H1 (cell line): ENCODE measurements at regions not wholly inside any gene's neighbourhood (a gene's known extent, or its start where the extent isn't known, plus 50 kb on each side); places are given as distances from the start of the nearest gene placed in this dataset.

ENCODE experiments used
- CTCF ChIA-PET: fragments of 300-600 bp; sonication (Branson Sonifier 250); formaldehyde crosslinking; loops from one replicate; lab custom pipeline; 2021; ENCODE audit not compliant: partially characterized antibody; lab: Charles Lee
- POLR2A ChIA-PET: fragments of 300-600 bp; sonication (Branson Sonifier 250); formaldehyde crosslinking; loops from one replicate; lab custom pipeline; 2021; ENCODE audit warnings: inconsistent platforms; ENCODE audit not compliant: partially characterized antibody; lab: Charles Lee
- DNase-seq, 2 experiments: peaks; one replicate each; pipeline versions ENCODE4 v3.0.0 to v3.0.0-alpha.2; 2010 to 2022; ENCODE audit warnings: low spot score in 2 of 2, low read depth in 1 of 2, mixed read lengths in 1 of 2
- FAIRE-seq: peaks from 2 replicates; lab custom pipeline; 2011; peaks lifted over from hg19 to GRCh38; lab: Jason Lieb, UNC
- H2AFZ ChIP-seq: 2 replicates; pipeline ENCODE4 v1.8.1; 2012; ENCODE audit warnings: low read length, inconsistent platforms
- H2AK5ac ChIP-seq: 2 replicates; pipeline ENCODE4 v1.6.1; 2013; ENCODE audit warnings: low read depth, low read length
- H2BK120ac ChIP-seq: replicated peaks from 2 replicates; pipeline ENCODE3; 2013; ENCODE audit warnings: low read depth, low read length, inconsistent platforms
- H2BK12ac ChIP-seq: 2 replicates; pipeline ENCODE4 v1.6.1; 2013; ENCODE audit warnings: low read depth, low read length
- H2BK15ac ChIP-seq: 2 replicates; pipeline ENCODE4 v1.6.1; 2013; ENCODE audit warnings: low read length
- H2BK20ac ChIP-seq: 2 replicates; pipeline ENCODE4 v1.6.1; 2013; ENCODE audit warnings: low read length
- H2BK5ac ChIP-seq: 2 replicates; pipeline ENCODE4 v1.6.1; 2013; ENCODE audit warnings: low read depth, low read length
- H3K14ac ChIP-seq: 2 replicates; pipeline ENCODE4 v1.6.1; 2013; ENCODE audit warnings: inconsistent platforms; ENCODE audit not compliant: insufficient read length
- H3K18ac ChIP-seq: 2 replicates; pipeline ENCODE4 v1.6.1; 2013; ENCODE audit warnings: low read length; ENCODE audit errors: extremely low read depth
- H3K23ac ChIP-seq: 2 replicates; pipeline ENCODE4 v1.6.1; 2013; ENCODE audit warnings: inconsistent platforms; ENCODE audit not compliant: insufficient read length
- H3K23me2 ChIP-seq: 2 replicates; pipeline ENCODE4 v1.6.1; 2013; ENCODE audit warnings: low read depth, low read length
- H3K27ac ChIP-seq: 2 replicates; pipeline ENCODE4 v1.6.1; 2011; ENCODE audit warnings: low read depth, low read length, inconsistent platforms
- H3K27me3 ChIP-seq, 4 experiments: replicated peaks in 1 of 4; 1 replicate in 1 of 4; 2 replicates in 3 of 4; pipeline versions ENCODE4 v1.6.1 to v1.8.1; 2011 to 2013; ENCODE audit warnings: low read length in 3 of 4, mild to moderate bottlenecking in 3 of 4, inconsistent platforms in 2 of 4, mixed read lengths in 2 of 4, moderate library complexity in 1 of 4; ENCODE audit not compliant: control insufficient read depth in 3 of 4, insufficient read depth in 3 of 4; ENCODE audit errors: extremely low read depth in 1 of 4
- H3K36me3 ChIP-seq, 4 experiments: 2 replicates each; pipeline versions ENCODE4 v1.6.1 to v1.8.1; 2011 to 2013; ENCODE audit warnings: mild to moderate bottlenecking in 4 of 4, low read length in 3 of 4, moderate library complexity in 2 of 4, control low read depth in 1 of 4, inconsistent platforms in 1 of 4; ENCODE audit not compliant: insufficient read depth in 4 of 4, control insufficient read depth in 2 of 4
- H3K4ac ChIP-seq: replicated peaks from 2 replicates; pipeline ENCODE3; 2013; ENCODE audit warnings: low read length, low read depth, mixed read lengths, inconsistent platforms; ENCODE audit not compliant: insufficient read length
- H3K4me1 ChIP-seq, 4 experiments: replicated peaks in 1 of 4; 1 replicate in 1 of 4; 2 replicates in 3 of 4; pipeline versions ENCODE4 v1.6.1 to v1.8.1; 2011 to 2013; ENCODE audit warnings: low read length in 3 of 4, inconsistent platforms in 2 of 4, mixed read lengths in 1 of 4; ENCODE audit not compliant: insufficient read depth in 4 of 4, control insufficient read depth in 3 of 4
- H3K4me2 ChIP-seq, 2 experiments: 2 replicates each; pipeline versions ENCODE4 v1.6.1 to v1.8.1; 2011 to 2013; ENCODE audit warnings: low read depth in 2 of 2, low read length in 2 of 2, control low read depth in 1 of 2, inconsistent platforms in 1 of 2, mild to moderate bottlenecking in 1 of 2; ENCODE audit not compliant: insufficient read depth in 1 of 2
- H3K4me3 ChIP-seq, 4 experiments: fragments of 200-600, 300-600 bp in 1 of 4; sonication (generic), shearing (Covaris generic), sonication (Bioruptor Twin) in 1 of 4; 2 replicates each; pipeline versions ENCODE4 v1.5.1 to v1.8.1; 2011 to 2016; ENCODE audit warnings: low read length in 4 of 4, low read depth in 3 of 4, control low read depth in 2 of 4, inconsistent platforms in 2 of 4, mild to moderate bottlenecking in 2 of 4, mixed read lengths in 1 of 4, moderate library complexity in 1 of 4; ENCODE audit not compliant: insufficient read depth in 2 of 4; ENCODE audit errors: extremely low read depth in 1 of 4
- H3K56ac ChIP-seq: replicated peaks from 2 replicates; pipeline ENCODE3; 2013; ENCODE audit warnings: low read depth, mild to moderate bottlenecking, mixed read lengths, low read length, inconsistent platforms; ENCODE audit not compliant: insufficient read length
- H3K79me1 ChIP-seq: 2 replicates; pipeline ENCODE4 v1.6.1; 2013; ENCODE audit warnings: low read depth, low read length, control low read depth
- H3K79me2 ChIP-seq, 2 experiments: 2 replicates each; pipeline versions ENCODE4 v1.6.1 to v1.8.1; 2012 to 2013; ENCODE audit warnings: low read length in 2 of 2, mild to moderate bottlenecking in 2 of 2, inconsistent platforms in 1 of 2; ENCODE audit not compliant: insufficient read depth in 2 of 2, control insufficient read depth in 1 of 2
- H3K9ac ChIP-seq, 4 experiments: replicated peaks in 1 of 4; 1 replicate in 1 of 4; 2 replicates in 3 of 4; pipeline versions ENCODE4 v1.6.1 to v1.8.1; 2011 to 2013; ENCODE audit warnings: low read depth in 3 of 4, low read length in 3 of 4, control low read depth in 2 of 4, mild to moderate bottlenecking in 2 of 4, moderate library complexity in 2 of 4, inconsistent platforms in 1 of 4; ENCODE audit errors: extremely low read depth in 1 of 4
- H3K9me3 ChIP-seq, 2 experiments: 2 replicates each; pipeline versions ENCODE4 v1.6.1 to v1.8.1; 2012 to 2013; ENCODE audit warnings: mild to moderate bottlenecking in 2 of 2, moderate library complexity in 2 of 2, control low read depth in 1 of 2, inconsistent platforms in 1 of 2, low read depth in 1 of 2, low read length in 1 of 2, mixed read lengths in 1 of 2; ENCODE audit not compliant: insufficient read depth in 2 of 2
- H4K20me1 ChIP-seq, 2 experiments: replicated peaks in 1 of 2; 2 replicates each; pipeline versions ENCODE3 to v1.8.1; 2011 to 2013; ENCODE audit warnings: inconsistent platforms in 2 of 2, low read length in 2 of 2, mild to moderate bottlenecking in 1 of 2; ENCODE audit not compliant: insufficient read depth in 2 of 2, control insufficient read depth in 1 of 2
- H4K5ac ChIP-seq: 2 replicates; pipeline ENCODE4 v1.6.1; 2013; ENCODE audit warnings: low read length, low read depth, mixed read lengths, inconsistent platforms; ENCODE audit not compliant: insufficient read length
- H4K8ac ChIP-seq: 2 replicates; pipeline ENCODE4 v1.8.0; 2013; ENCODE audit warnings: mild to moderate bottlenecking, moderate library complexity, low read length, inconsistent platforms; ENCODE audit not compliant: insufficient read depth; ENCODE audit errors: extremely low read depth
- H4K91ac ChIP-seq: replicated peaks from 2 replicates; pipeline ENCODE3; 2013; ENCODE audit warnings: low read length, mixed read lengths, inconsistent platforms; ENCODE audit not compliant: insufficient read length
- BCL11A ChIP-seq, 2 experiments: IDR thresholded peaks; one replicate each; pipeline ENCODE4 v1.6.1; 2011; ENCODE audit warnings: low read depth in 2 of 2, low read length in 2 of 2, mild to moderate bottlenecking in 2 of 2
- CEBPB ChIP-seq: IDR thresholded peaks from 2 replicates; pipeline ENCODE4 v1.6.1; 2012; ENCODE audit warnings: low read depth, low read length
- CHD1 ChIP-seq: IDR thresholded peaks from 2 replicates; pipeline ENCODE4 v1.6.1; 2012; ENCODE audit warnings: low read depth, low read length, improper control_type of control experiment
- HDAC2 ChIP-seq, 2 experiments: fragments of 300-600 bp in 1 of 2; sonication (generic) in 1 of 2; IDR thresholded peaks; 2 replicates each; pipeline ENCODE4 v1.6.1; 2011 to 2012; ENCODE audit warnings: low read depth in 2 of 2, low read length in 2 of 2, mild to moderate bottlenecking in 2 of 2, moderate library complexity in 2 of 2, borderline replicate concordance in 1 of 2, inconsistent platforms in 1 of 2
- NANOG ChIP-seq: IDR thresholded peaks from 2 replicates; pipeline ENCODE4 v1.6.1; 2011; ENCODE audit warnings: low read length, low read depth, mild to moderate bottlenecking, inconsistent platforms; ENCODE audit not compliant: insufficient read depth, poor library complexity, severe bottlenecking
- RNF2 ChIP-seq: fragments of 200-900, 300-1000 bp; sonication (generic); IDR thresholded peaks from 2 replicates; pipeline ENCODE4 v1.7.1; 2016; ENCODE audit warnings: borderline replicate concordance, low read depth, mild to moderate bottlenecking, antibody characterized with exemption, low read length; ENCODE audit not compliant: poor library complexity, severe bottlenecking; ENCODE audit errors: missing control alignments
- RXRA ChIP-seq: IDR thresholded peaks from 2 replicates; pipeline ENCODE4 v1.6.1; 2011; ENCODE audit warnings: low read depth, mild to moderate bottlenecking, low read length, moderate library complexity; ENCODE audit not compliant: insufficient read depth
- SIN3A ChIP-seq, 2 experiments: IDR thresholded peaks in 1 of 2; conservative IDR thresholded peaks in 1 of 2; 2 replicates each; pipeline ENCODE4 v1.6.1; 2011 to 2012; ENCODE audit warnings: low read length in 2 of 2, improper control_type of control experiment in 1 of 2, low read depth in 1 of 2, mild to moderate bottlenecking in 1 of 2
- SP1 ChIP-seq: IDR thresholded peaks from 2 replicates; pipeline ENCODE4 v1.6.1; 2011; ENCODE audit warnings: low read depth, low read length
- SP2 ChIP-seq: IDR thresholded peaks from 2 replicates; pipeline ENCODE4 v1.6.1; 2012; ENCODE audit warnings: mild to moderate bottlenecking, low read length, inconsistent platforms
- WGBS, 2 experiments: shearing (Covaris generic) in 1 of 2; methylation state at CpG; one replicate each; pipeline versions ENCODE4 v1.1.6 to v1.1.7; 2013 to 2015; ENCODE audit warnings: low lambda C conversion rate in 2 of 2, mixed read lengths in 2 of 2, inconsistent platforms in 1 of 2, low coverage in 1 of 2, missing lambda C conversion rate in 1 of 2; ENCODE audit not compliant: insufficient replicate concordance in 2 of 2, insufficient coverage in 1 of 2, insufficient read length in 1 of 2; ENCODE audit errors: extremely low coverage in 1 of 2, missing lambda C conversion rate in 1 of 2; 5-methylcytosine and 5-hydroxymethylcytosine counted together

DNA sequence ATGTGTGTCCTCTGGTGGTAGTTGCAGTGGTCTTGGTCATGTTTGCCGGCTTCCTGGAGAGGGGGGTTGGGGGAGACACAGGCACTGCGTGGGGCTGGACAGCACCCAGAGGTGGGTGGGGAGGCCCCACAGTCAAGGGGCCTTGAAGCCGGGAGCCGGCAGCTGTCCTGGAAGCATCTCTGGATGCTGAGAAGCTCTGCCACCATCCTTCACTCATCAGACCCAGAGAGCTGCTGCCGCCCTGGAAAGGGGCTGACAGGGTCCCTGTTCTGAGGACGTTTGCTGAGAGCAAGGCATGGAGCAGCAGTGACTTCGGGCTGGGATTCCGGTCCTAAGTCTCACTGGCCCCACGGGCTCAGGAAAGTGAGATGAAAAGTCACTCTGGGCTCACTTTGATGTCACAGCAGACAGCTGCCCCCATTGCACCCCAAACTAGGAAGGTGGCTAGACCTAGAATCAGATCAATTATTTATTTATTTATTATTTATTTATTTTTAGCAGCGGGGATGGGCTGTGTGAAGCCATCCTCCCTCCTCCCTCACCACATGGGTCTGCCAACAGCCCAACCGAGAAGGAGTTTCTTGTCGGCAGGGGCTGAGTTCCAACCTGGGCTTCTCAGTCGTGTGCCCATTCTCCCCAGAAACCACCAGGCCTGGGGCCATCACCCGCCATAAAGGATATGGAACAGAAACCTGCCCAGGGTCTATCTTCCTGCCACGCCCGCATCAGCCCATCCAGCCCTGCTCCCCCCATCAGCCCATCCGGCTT is 547.4 kb downstream of the PTPRU start:
- CTCF ChIA-PET = interaction anchor here (1.1 to 4.0 kb wide), 4 partner anchors 7 to 328 kb away, joined by 4 to 13 read pairs (median 6); no protein-coding TSS in a partner anchor
- DNase-seq = no peak
- FAIRE-seq = no peak

More for the DNA sequence above, 547.4 kb downstream of the PTPRU start:
- POLR2A ChIA-PET = interaction anchor here (0.6 kb wide), 1 partner anchor 76 kb away, joined by 3 read pairs; no protein-coding TSS in a partner anchor
- Histone ChIP-seq H3K27me3 (no peaks in the 10 kb centered on the region), H3K18ac (no peak overlapping the region), H3K56ac (no peak overlapping the region), H3K4me2 (no peak overlapping the region), H3K9me3 (no peaks in the 10 kb centered on the region), H3K4ac (no peak overlapping the region), H3K9ac (no peak overlapping the region), H2BK15ac (no peak overlapping the region), H3K14ac (no peak overlapping the region), H4K8ac (no peak overlapping the region), H2AK5ac (no peak overlapping the region), H2AFZ (no peak overlapping the region), H3K4me1 (no peaks in the 10 kb centered on the region), H4K91ac (no peak overlapping the region), H4K20me1 (no peaks in the 10 kb centered on the region), H3K79me1 (no peaks in the 10 kb centered on the region), H3K36me3 (no peaks in the 10 kb centered on the region), H2BK20ac (no peak overlapping the region), H3K79me2 (no peaks in the 10 kb centered on the region), H2BK5ac (no peak overlapping the region), H3K23ac (no peak overlapping the region), H3K27ac (no peak overlapping the region), H4K5ac (no peak overlapping the region), H2BK12ac (no peak overlapping the region), H3K4me3 (no peak overlapping the region), H2BK120ac (no peak overlapping the region), H3K23me2 (no peaks in the 10 kb centered on the region)
- TF ChIP-seq CEBPB (no peak), BCL11A (IDR thresholded peaks at IDR 0.05; ENCODE audit: low read depth in 2 of 2, low read length in 2 of 2) (no peak), SIN3A (conservative IDR thresholded peaks at IDR 0.05 in 1 of 2, IDR thresholded peaks at IDR 0.05 in 1 of 2; ENCODE audit: low read depth in 1 of 2, low read length in 2 of 2) (no peak), CHD1 (no peak), SP1 (no peak), SP2 (no peak), RNF2 (no peak), NANOG (no peak), HDAC2 (IDR thresholded peaks at IDR 0.05; ENCODE audit: borderline replicate concordance in 1 of 2, low read depth in 2 of 2, low read length in 2 of 2) (no peak), RXRA (no peak)
- 84% methylated on average over 17 of the region's 17 CpGs; no CpG with 5 or more reads in 1 of the 2 experiments for WGBS, 2 experiments
